Prostate gland (tissue), 2 donors: ENCODE measurements at regions not wholly inside any gene's neighbourhood (a gene's known extent, or its start where the extent isn't known, plus 50 kb on each side); places are given as distances from the start of the nearest gene placed in this dataset.

Source experiments
- DNase-seq: peaks from one replicate; pipeline ENCODE4 v3.0.0-alpha.2; 2019; ENCODE audit warnings: low spot score
- H3K27ac ChIP-seq, 2 donors: fragments of 200-600 bp; sonication (generic); 2 replicates each; pipeline ENCODE4 v1.5.1; 2017 to 2019
- H3K27me3 ChIP-seq: fragments of 200-600 bp; sonication (generic); replicated peaks from 2 replicates; pipeline ENCODE4 v1.5.1; 2019; ENCODE audit not compliant: insufficient read depth
- H3K36me3 ChIP-seq, 2 donors: fragments of 200-600 bp; sonication (generic); 1 replicate in 1 of 2; 2 replicates in 1 of 2; pipeline versions ENCODE4 v1.5.1 to v1.8.1; 2017 to 2019
- H3K4me1 ChIP-seq: fragments of 200-600 bp; sonication (generic); replicated peaks from 2 replicates; pipeline ENCODE4 v1.5.1; 2019
- H3K4me3 ChIP-seq, 2 donors: fragments of 200-600 bp; sonication (generic); 2 replicates each; pipeline ENCODE4 v1.5.1; 2017 to 2019
- H3K9me3 ChIP-seq: fragments of 200-600 bp; sonication (generic); 2 replicates; pipeline ENCODE4 v1.5.1; 2017
- POLR2A ChIP-seq: fragments of 450-650 bp; IDR thresholded peaks from one replicate; pipeline ENCODE4 v1.6.1; 2016; ENCODE audit warnings: antibody characterized with exemption, mild to moderate bottlenecking
- POLR2AphosphoS5 ChIP-seq: sonication (generic); formaldehyde crosslinking; IDR thresholded peaks from one replicate; pipeline ENCODE4 v1.6.1; 2017; ENCODE audit warnings: antibody characterized with exemption
- WGBS: methylation state at CpG from one replicate; pipeline ENCODE4 v1.1.5; 2018; 5-methylcytosine and 5-hydroxymethylcytosine counted together
- intact Hi-C: fragments of 100-400 bp; cut with DNase I; formaldehyde crosslinking; loops from one replicate; pipeline ENCODE4 v1.14.2; 2022
- TF ChIP-seq, protein P1 (sequence below), 4 experiments: fragments of 200-600 bp in 2 of 4; fragments of 450-650 bp in 2 of 4; sonication (generic) in 2 of 4; IDR thresholded peaks; 1 replicate in 3 of 4; 2 replicates in 1 of 4; pipeline ENCODE4 v1.5.1; 2016 to 2019; ENCODE audit warnings: antibody characterized with exemption in 4 of 4, mild to moderate bottlenecking in 2 of 4, moderate library complexity in 2 of 4

GRCh38 chr1:193416226-193417024 lies 230.0 kb upstream of the B3GALT2 start:
- intact Hi-C loops = loop anchor here (5.0 kb wide), 1 partner anchor 229 kb away; the partner anchor contains the start of gene B3GALT2
- WGBS = 95% methylated on average over 7 of the region's 7 CpGs
- no peak overlapping the region for H3K27ac ChIP-seq
- no peak overlapping the region for H3K4me3 ChIP-seq
- no peak for DNase-seq
- TF ChIP-seq POLR2AphosphoS5 (no peak), POLR2A (no peak)
- TF ChIP-seq, protein P1, sequence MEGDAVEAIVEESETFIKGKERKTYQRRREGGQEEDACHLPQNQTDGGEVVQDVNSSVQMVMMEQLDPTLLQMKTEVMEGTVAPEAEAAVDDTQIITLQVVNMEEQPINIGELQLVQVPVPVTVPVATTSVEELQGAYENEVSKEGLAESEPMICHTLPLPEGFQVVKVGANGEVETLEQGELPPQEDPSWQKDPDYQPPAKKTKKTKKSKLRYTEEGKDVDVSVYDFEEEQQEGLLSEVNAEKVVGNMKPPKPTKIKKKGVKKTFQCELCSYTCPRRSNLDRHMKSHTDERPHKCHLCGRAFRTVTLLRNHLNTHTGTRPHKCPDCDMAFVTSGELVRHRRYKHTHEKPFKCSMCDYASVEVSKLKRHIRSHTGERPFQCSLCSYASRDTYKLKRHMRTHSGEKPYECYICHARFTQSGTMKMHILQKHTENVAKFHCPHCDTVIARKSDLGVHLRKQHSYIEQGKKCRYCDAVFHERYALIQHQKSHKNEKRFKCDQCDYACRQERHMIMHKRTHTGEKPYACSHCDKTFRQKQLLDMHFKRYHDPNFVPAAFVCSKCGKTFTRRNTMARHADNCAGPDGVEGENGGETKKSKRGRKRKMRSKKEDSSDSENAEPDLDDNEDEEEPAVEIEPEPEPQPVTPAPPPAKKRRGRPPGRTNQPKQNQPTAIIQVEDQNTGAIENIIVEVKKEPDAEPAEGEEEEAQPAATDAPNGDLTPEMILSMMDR (IDR thresholded peaks at IDR 0.05) = no peak
- H3K27me3 ChIP-seq = no peaks in the 10 kb centered on the region
- no peaks in the 10 kb centered on the region for H3K9me3 ChIP-seq
- no peaks in the 10 kb centered on the region for H3K36me3 ChIP-seq
- no peaks in the 10 kb centered on the region for H3K4me1 ChIP-seq

GRCh38 chr1:193415256-193415655 lies 228.8 kb upstream of the B3GALT2 start:
- H3K27ac ChIP-seq = no peak overlapping the region
- no peaks in the 10 kb centered on the region for H3K36me3 ChIP-seq
- DNase-seq = no peak
- no peaks in the 10 kb centered on the region for H3K9me3 ChIP-seq
- WGBS = 71% methylated on average over 3 of the region's 3 CpGs
- TF ChIP-seq POLR2A (no peak), POLR2AphosphoS5 (no peak)
- TF ChIP-seq, protein P1 (IDR thresholded peaks at IDR 0.05) = no peak
- no peaks in the 10 kb centered on the region for H3K27me3 ChIP-seq
- intact Hi-C loops = loop anchor here (5.0 kb wide), 1 partner anchor 228 kb away; the partner anchor contains the start of gene B3GALT2
- H3K4me1 ChIP-seq = no peaks in the 10 kb centered on the region
- no peak overlapping the region for H3K4me3 ChIP-seq

- intact Hi-C loops = no loop called here
- no peaks in the 10 kb centered on the region for H3K4me1 ChIP-seq
- no peak for TF ChIP-seq POLR2A
- TF ChIP-seq, protein P1 (IDR thresholded peaks at IDR 0.05) = no peak
- no peak for TF ChIP-seq POLR2AphosphoS5
- H3K36me3 ChIP-seq = no peaks in the 10 kb centered on the region
- H3K27ac ChIP-seq = no peak overlapping the region
- H3K9me3 ChIP-seq = no peaks in the 10 kb centered on the region
- DNase-seq = no peak
- H3K27me3 ChIP-seq = no peaks in the 10 kb centered on the region
- 96% methylated on average over 3 of the region's 3 CpGs for WGBS
- no peak overlapping the region for H3K4me3 ChIP-seq
Observed at GRCh38 chr1:193413376-193413775, 227.0 kb upstream of the B3GALT2 start.

DNA sequence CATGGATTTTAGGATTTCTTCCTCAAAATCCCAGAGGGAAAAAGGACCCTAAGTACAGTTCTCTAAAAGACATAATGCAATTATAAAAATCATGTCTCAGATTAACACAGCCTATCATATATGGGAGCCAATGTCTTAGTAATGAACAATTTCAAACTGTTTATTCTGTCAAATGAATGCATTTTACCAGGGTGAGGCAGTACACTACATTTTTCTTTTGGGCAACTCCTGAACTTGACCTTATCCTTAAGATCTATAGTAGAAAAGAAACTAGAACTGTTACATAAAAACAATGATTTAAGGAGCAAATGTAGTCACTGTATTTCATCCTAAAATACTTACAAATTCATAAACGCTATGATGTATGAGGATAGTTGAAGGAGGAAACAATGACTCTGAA lies 226.3 kb upstream of the B3GALT2 start:
- Histone ChIP-seq H3K4me1 (no peaks in the 10 kb centered on the region), H3K36me3 (no peaks in the 10 kb centered on the region), H3K27ac (no peak overlapping the region), H3K9me3 (no peaks in the 10 kb centered on the region), H3K27me3 (no peaks in the 10 kb centered on the region), H3K4me3 (no peak overlapping the region)
- intact Hi-C loops = no loop called here
- DNase-seq = no peak
- no peak for TF ChIP-seq POLR2AphosphoS5
- 92% methylated on average over 1 of the region's 1 CpG for WGBS

- no peaks in the 10 kb centered on the region for H3K27me3 ChIP-seq
- no peaks in the 10 kb centered on the region for H3K9me3 ChIP-seq
- H3K36me3 ChIP-seq = no peaks in the 10 kb centered on the region
- 58% methylated on average over 5 of the region's 5 CpGs for WGBS
- no peak overlapping the region for H3K4me3 ChIP-seq
- TF ChIP-seq POLR2AphosphoS5 = no peak
- TF ChIP-seq, protein P1 (IDR thresholded peaks at IDR 0.05) = no peak
- no peaks in the 10 kb centered on the region for H3K4me1 ChIP-seq
- intact Hi-C loops = no loop called here
- no peak for DNase-seq
- no peak overlapping the region for H3K27ac ChIP-seq
Observed at GRCh38 chr1:193411714-193412113, 225.3 kb upstream of the B3GALT2 start.
